ENCODE measurements at regions not wholly inside any gene's neighbourhood (a gene's known extent, or its start where the extent isn't known, plus 50 kb on each side); places are given as distances from the start of the nearest gene placed in this dataset.

DNA sequence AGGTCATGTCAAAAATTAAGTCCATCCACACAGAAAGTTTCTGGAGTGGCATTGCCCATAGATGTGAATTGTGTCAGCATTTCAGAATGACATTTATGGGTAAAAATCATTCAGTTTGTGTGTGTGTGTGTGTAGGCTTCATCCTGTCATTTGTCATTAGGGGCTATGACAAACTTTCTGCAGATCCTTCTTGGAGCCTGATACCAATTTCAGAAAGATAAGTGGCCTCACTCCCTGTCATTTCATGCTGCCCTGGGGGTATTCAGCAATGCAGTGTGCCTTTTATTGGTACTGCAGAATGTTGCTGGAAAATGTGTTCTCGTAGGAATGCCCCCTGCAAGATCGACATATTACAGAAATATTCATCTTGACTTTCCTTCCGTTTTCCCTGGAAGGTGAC is 659.7 kb downstream of the NLGN4X start:
- TF ChIP-seq, protein P1, sequence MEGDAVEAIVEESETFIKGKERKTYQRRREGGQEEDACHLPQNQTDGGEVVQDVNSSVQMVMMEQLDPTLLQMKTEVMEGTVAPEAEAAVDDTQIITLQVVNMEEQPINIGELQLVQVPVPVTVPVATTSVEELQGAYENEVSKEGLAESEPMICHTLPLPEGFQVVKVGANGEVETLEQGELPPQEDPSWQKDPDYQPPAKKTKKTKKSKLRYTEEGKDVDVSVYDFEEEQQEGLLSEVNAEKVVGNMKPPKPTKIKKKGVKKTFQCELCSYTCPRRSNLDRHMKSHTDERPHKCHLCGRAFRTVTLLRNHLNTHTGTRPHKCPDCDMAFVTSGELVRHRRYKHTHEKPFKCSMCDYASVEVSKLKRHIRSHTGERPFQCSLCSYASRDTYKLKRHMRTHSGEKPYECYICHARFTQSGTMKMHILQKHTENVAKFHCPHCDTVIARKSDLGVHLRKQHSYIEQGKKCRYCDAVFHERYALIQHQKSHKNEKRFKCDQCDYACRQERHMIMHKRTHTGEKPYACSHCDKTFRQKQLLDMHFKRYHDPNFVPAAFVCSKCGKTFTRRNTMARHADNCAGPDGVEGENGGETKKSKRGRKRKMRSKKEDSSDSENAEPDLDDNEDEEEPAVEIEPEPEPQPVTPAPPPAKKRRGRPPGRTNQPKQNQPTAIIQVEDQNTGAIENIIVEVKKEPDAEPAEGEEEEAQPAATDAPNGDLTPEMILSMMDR (IDR thresholded peaks at IDR 0.05) = no peak
- TF ChIP-seq POLR2A (IDR thresholded peaks at IDR 0.05) = no peak

Data from lower leg skin (tissue), 3 donors.